Fibroblast of skin of left biceps (primary cell): ENCODE measurements at regions not wholly inside any gene's neighbourhood (a gene's known extent, or its start where the extent isn't known, plus 50 kb on each side); places are given as distances from the start of the nearest gene placed in this dataset.
"Not testable (repeated sequence)": the region's sequence is repeated elsewhere in the genome, so short reads cannot be mapped to it uniquely, and the experiment has no call there.

Experiments
- DNase-seq, 2 experiments: peaks; one replicate each; pipeline ENCODE4 v3.0.0-alpha.2; 2013; ENCODE audit warnings: low read depth in 2 of 2

- DNase-seq: no peak
Measured at GRCh38 chr13:50268500-50268899, 253.3 kb downstream of the KCNRG start.

GRCh38 chr13:50274181-50274580, 258.9 kb downstream of the KCNRG start:
- no peak for DNase-seq

- DNase-seq: no peak
Measured at GRCh38 chr13:50275392-50276063, 260.3 kb downstream of the KCNRG start.

- DNase-seq: no peak
Measured at GRCh38 chr13:50276550-50276949, 261.3 kb downstream of the KCNRG start.

- no peak for DNase-seq
Measured at GRCh38 chr13:50277127-50277526, 261.9 kb downstream of the KCNRG start.

- DNase-seq: no peak
Measured at GRCh38 chr13:50277906-50278305, 262.7 kb downstream of the KCNRG start.

- DNase-seq: no peak
Measured at GRCh38 chr13:50280441-50280937, 265.2 kb downstream of the KCNRG start.

GRCh38 chr13:50282016-50282415, 266.8 kb downstream of the KCNRG start:
- no peak for DNase-seq

- no peak for DNase-seq
Measured at GRCh38 chr13:50283017-50283416, 267.8 kb downstream of the KCNRG start.

GRCh38 chr13:50284540-50284939, 269.3 kb downstream of the KCNRG start:
- no peak for DNase-seq

- no peak for DNase-seq
Measured at GRCh38 chr13:50285283-50285682, 270.0 kb downstream of the KCNRG start.

GRCh38 chr13:50286324-50286723, 271.1 kb downstream of the KCNRG start:
- DNase-seq: no peak

- DNase-seq: no peak
Measured at GRCh38 chr13:50290186-50290585, 274.9 kb downstream of the KCNRG start.

GRCh38 chr13:50291611-50292010, 276.4 kb downstream of the KCNRG start:
- DNase-seq: no peak

- no peak for DNase-seq
Measured at GRCh38 chr13:50292081-50292480, 276.8 kb downstream of the KCNRG start.

- DNase-seq: not testable (repeated sequence)
Measured at GRCh38 chr13:50294425-50294824, 279.2 kb downstream of the KCNRG start.

GRCh38 chr13:50299546-50300249, 284.5 kb downstream of the KCNRG start:
- DNase-seq: no peak

GRCh38 chr13:50303963-50304721, 288.9 kb downstream of the KCNRG start:
- no peak for DNase-seq

- no peak for DNase-seq
Measured at GRCh38 chr13:50306156-50306555, 290.9 kb downstream of the KCNRG start.

GRCh38 chr13:50309318-50309717, 294.1 kb downstream of the KCNRG start:
- DNase-seq: no peak

- DNase-seq: no peak
Measured at GRCh38 chr13:50309882-50310594, 294.8 kb downstream of the KCNRG start.

- DNase-seq: no peak
Measured at GRCh38 chr13:50310734-50311133, 295.5 kb downstream of the KCNRG start.
